Tibial nerve (tissue), 4 donors: ENCODE measurements at regions not wholly inside any gene's neighbourhood (a gene's known extent, or its start where the extent isn't known, plus 50 kb on each side); places are given as distances from the start of the nearest gene placed in this dataset.

Source experiments
- EP300 ChIP-seq, 2 donors: sonication (generic); formaldehyde crosslinking; IDR thresholded peaks; one replicate each; pipeline ENCODE4 v1.6.1; 2017; ENCODE audit warnings: antibody characterized with exemption in 2 of 2, mild to moderate bottlenecking in 1 of 2
- POLR2A ChIP-seq, 2 donors: fragments of 450-650 bp; IDR thresholded peaks; one replicate each; pipeline ENCODE4 v1.6.1; 2017; ENCODE audit warnings: antibody characterized with exemption in 2 of 2, mild to moderate bottlenecking in 2 of 2, moderate library complexity in 2 of 2
- TF ChIP-seq, protein P1 (sequence below), 5 experiments: fragments of 200-600 bp in 3 of 5; fragments of 450-650 bp in 2 of 5; sonication (generic) in 3 of 5; IDR thresholded peaks; one replicate each; pipeline ENCODE4 v1.5.1; 2016 to 2019; ENCODE audit warnings: antibody characterized with exemption in 5 of 5, mild to moderate bottlenecking in 3 of 5, moderate library complexity in 2 of 5

- TF ChIP-seq POLR2A (IDR thresholded peaks at IDR 0.05) (no peak), EP300 (IDR thresholded peaks at IDR 0.05) (no peak)
- TF ChIP-seq, protein P1, sequence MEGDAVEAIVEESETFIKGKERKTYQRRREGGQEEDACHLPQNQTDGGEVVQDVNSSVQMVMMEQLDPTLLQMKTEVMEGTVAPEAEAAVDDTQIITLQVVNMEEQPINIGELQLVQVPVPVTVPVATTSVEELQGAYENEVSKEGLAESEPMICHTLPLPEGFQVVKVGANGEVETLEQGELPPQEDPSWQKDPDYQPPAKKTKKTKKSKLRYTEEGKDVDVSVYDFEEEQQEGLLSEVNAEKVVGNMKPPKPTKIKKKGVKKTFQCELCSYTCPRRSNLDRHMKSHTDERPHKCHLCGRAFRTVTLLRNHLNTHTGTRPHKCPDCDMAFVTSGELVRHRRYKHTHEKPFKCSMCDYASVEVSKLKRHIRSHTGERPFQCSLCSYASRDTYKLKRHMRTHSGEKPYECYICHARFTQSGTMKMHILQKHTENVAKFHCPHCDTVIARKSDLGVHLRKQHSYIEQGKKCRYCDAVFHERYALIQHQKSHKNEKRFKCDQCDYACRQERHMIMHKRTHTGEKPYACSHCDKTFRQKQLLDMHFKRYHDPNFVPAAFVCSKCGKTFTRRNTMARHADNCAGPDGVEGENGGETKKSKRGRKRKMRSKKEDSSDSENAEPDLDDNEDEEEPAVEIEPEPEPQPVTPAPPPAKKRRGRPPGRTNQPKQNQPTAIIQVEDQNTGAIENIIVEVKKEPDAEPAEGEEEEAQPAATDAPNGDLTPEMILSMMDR (IDR thresholded peaks at IDR 0.05), result no peak
Measured at GRCh38 chr6:55972091-55972490, 96.7 kb upstream of the BMP5 start.
